Right lobe of liver (tissue), 4 donors: ENCODE measurements at regions not wholly inside any gene's neighbourhood (a gene's known extent, or its start where the extent isn't known, plus 50 kb on each side); places are given as distances from the start of the nearest gene placed in this dataset.
"Not testable (repeated sequence)": the region's sequence is repeated elsewhere in the genome, so short reads cannot be mapped to it uniquely, and the experiment has no call there.

ENCODE experiments used
- CTCF ChIP-seq, 4 donors: fragments of 200-600 bp in 3 of 4; fragments of 450-650 bp in 1 of 4; IDR thresholded peaks; one replicate each; pipeline versions ENCODE4 v1.5.1 to v1.8.0; 2016 to 2022; ENCODE audit warnings: antibody characterized with exemption in 4 of 4, mild to moderate bottlenecking in 2 of 4
- POLR2A ChIP-seq: fragments of 450-650 bp; IDR thresholded peaks from one replicate; pipeline ENCODE4 v1.6.1; 2017; ENCODE audit warnings: antibody characterized with exemption, mild to moderate bottlenecking
- donor health status: DM: no; HTN: no; CAD: no.
- donor health status: DM: no; HTN: no; CAD: no.
- donor health status: DM: no; HTN: yes; CAD: no.

DNA sequence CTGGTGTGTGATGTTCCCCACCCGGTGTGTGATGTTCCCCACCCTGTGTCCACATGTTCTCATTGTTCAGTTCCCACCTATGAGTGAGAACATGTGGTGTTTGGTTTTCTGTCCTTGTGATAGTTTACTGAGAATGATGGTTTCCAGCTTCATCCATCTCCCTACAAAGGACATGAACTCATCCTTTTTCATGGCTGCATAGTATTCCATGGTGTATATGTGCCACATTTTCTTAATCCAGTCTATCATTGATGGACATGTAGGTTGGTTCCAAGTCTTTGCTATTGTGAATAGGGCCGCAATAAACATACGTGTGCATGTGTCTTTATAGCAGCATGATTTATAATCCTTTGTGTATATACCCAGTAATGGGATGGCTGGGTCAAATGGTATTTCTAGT is 201.5 kb upstream of the IRAK1BP1 start:
- TF ChIP-seq CTCF (IDR thresholded peaks at IDR 0.05); POLR2A: not testable (repeated sequence)
